Left ventricle myocardium inferior (tissue), 1 donor: ENCODE measurements at regions not wholly inside any gene's neighbourhood (a gene's known extent, or its start where the extent isn't known, plus 50 kb on each side); places are given as distances from the start of the nearest gene placed in this dataset.

ENCODE experiments used
- DNase-seq: peaks from one replicate; pipeline ENCODE4 v3.0.0-alpha.2; 2020
- H3K27ac ChIP-seq: fragments of 200-600 bp; replicated peaks from 2 replicates; pipeline ENCODE4 v1.8.0; 2021
- H3K27me3 ChIP-seq: fragments of 200-600 bp; 2 replicates; pipeline ENCODE4 v1.8.0; 2021; ENCODE audit warnings: low read depth
- H3K36me3 ChIP-seq: fragments of 200-600 bp; 2 replicates; pipeline ENCODE4 v1.8.0; 2021
- H3K4me1 ChIP-seq: fragments of 200-600 bp; 2 replicates; pipeline ENCODE4 v1.8.0; 2021
- H3K4me3 ChIP-seq: fragments of 200-600 bp; 2 replicates; pipeline ENCODE4 v1.8.0; 2021; ENCODE audit warnings: mild to moderate bottlenecking, moderate library complexity
- H3K9me3 ChIP-seq: fragments of 200-600 bp; replicated peaks from 2 replicates; pipeline ENCODE4 v1.8.0; 2021
- CTCF ChIP-seq: fragments of 200-600 bp; IDR thresholded peaks from 2 replicates; pipeline ENCODE4 v1.8.0; 2021; ENCODE audit warnings: antibody characterized with exemption, mild to moderate bottlenecking, borderline replicate concordance
- intact Hi-C: fragments of 100-400 bp; cut with micrococcal nuclease; formaldehyde crosslinking; loops from one replicate; pipeline ENCODE4 v1.11.0; 2022
- donor health status: DM: no; HTN: yes; CAD: no; lungs with severe emphysema.

- Histone ChIP-seq H3K27me3 (no peaks in the 10 kb centered on the region), H3K36me3 (no peaks in the 10 kb centered on the region), H3K4me3 (no peak overlapping the region), H3K4me1 (no peaks in the 10 kb centered on the region), H3K9me3 (peaks cover 13% of the 10 kb centered on the region), H3K27ac (no peak overlapping the region)
- TF ChIP-seq CTCF = no peak
- intact Hi-C loops = no loop called here
- DNase-seq = no peak
Measured at GRCh38 chr5:44697025-44697424, 111.7 kb upstream of the MRPS30 start.

DNA sequence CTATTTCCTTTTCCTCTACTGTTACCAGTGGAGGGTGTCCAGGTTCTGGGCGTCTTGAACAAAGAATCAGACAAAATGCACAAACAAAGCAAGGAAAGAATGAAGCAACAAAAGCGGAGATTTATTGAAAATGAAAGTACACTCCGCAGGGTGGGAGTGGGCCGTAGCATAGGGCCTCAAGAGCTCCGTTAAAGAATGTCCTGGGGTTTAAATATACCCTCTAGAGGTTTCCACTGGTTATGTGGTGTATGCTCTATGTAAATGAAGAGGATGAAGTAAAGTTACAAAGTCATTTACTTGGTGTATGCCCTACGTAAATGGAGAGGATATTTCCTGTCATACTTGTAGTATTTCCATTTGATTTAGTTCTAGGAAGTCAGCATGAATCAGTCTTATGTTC is 113.5 kb upstream of the MRPS30 start:
- H3K27me3 ChIP-seq = no peaks in the 10 kb centered on the region
- no peak overlapping the region for H3K27ac ChIP-seq
- intact Hi-C loops = no loop called here
- H3K4me3 ChIP-seq = no peak overlapping the region
- H3K4me1 ChIP-seq = no peaks in the 10 kb centered on the region
- H3K9me3 ChIP-seq = peaks cover 13% of the 10 kb centered on the region
- no peak for DNase-seq
- H3K36me3 ChIP-seq = no peaks in the 10 kb centered on the region
- no peak for TF ChIP-seq CTCF

DNA sequence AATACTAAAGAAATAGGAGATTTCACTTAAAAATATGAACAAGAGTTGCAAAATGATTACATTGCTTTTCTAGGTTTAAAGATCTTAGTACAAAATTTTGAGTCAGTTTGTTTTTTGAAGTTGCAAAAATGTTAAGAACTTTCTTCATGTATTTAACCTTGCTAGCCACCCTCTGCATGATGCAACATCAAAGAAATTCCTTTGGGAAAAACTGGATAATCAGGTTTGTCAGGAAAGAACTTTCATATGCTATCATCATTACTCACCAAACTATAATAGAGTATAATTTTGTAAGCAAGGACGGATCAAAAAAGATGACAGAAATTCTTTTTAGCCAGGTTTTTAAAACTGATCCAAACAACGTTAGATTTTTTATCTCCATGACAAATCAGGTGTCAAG is 116.9 kb upstream of the MRPS30 start:
- intact Hi-C loops = no loop called here
- no peaks in the 10 kb centered on the region for H3K4me1 ChIP-seq
- H3K4me3 ChIP-seq = no peak overlapping the region
- peaks cover 13% of the 10 kb centered on the region for H3K9me3 ChIP-seq
- H3K27ac ChIP-seq = no peak overlapping the region
- DNase-seq = no peak
- no peak for TF ChIP-seq CTCF
- H3K36me3 ChIP-seq = no peaks in the 10 kb centered on the region
- no peaks in the 10 kb centered on the region for H3K27me3 ChIP-seq

GRCh38 chr5:44681906-44682305 is 126.8 kb upstream of the MRPS30 start:
- intact Hi-C loops = no loop called here
- no peaks in the 10 kb centered on the region for H3K27me3 ChIP-seq
- no peak for DNase-seq
- H3K9me3 ChIP-seq = peaks cover 11% of the 10 kb centered on the region
- H3K4me1 ChIP-seq = no peaks in the 10 kb centered on the region
- no peak overlapping the region for H3K4me3 ChIP-seq
- H3K27ac ChIP-seq = no peak overlapping the region
- TF ChIP-seq CTCF = no peak
- no peaks in the 10 kb centered on the region for H3K36me3 ChIP-seq

DNA sequence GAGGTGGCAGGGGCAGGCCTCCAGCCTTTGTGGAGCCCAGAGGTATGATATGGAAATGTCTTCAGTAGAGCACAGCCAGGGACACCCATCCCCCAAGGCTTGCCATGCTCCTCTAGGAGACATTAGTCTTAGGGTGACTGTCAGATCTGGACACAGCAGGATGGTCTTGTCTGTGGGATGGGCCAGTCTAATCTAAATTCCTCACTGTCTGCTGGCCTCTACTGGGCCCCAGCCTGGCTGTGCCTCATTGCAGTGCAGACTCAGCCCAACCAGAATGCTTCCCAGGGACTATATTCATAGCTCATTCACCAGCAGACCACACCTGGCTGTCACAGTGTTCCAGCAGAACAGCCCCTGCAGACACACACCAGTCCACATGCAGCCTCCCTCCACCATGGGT is 129.5 kb upstream of the MRPS30 start:
- no peak overlapping the region for H3K27ac ChIP-seq
- no peak for DNase-seq
- H3K27me3 ChIP-seq = no peaks in the 10 kb centered on the region
- no peaks in the 10 kb centered on the region for H3K4me1 ChIP-seq
- intact Hi-C loops = no loop called here
- H3K4me3 ChIP-seq = no peak overlapping the region
- H3K9me3 ChIP-seq = peaks cover 11% of the 10 kb centered on the region
- H3K36me3 ChIP-seq = no peaks in the 10 kb centered on the region
- TF ChIP-seq CTCF = no peak

DNA sequence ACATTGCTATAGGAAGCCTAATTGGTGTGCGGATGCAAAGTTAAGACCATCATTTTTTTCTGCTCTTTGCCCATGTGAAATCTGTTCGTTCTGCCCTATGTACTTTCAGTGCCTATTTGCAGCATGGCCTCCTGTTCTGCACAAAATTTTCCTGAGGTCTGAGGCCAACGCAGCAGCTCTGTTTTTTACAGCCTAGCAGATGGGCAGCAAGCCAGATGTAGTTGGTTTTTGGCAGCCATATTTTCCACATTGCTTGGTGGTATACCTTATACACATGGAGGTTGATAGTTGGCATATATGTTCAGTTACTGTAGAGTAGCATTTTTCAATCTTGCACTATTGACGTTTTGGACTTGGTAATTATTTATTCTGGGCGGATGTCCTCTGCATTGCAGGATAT is 133.5 kb upstream of the MRPS30 start:
- H3K27me3 ChIP-seq = no peaks in the 10 kb centered on the region
- DNase-seq = no peak
- no peak for TF ChIP-seq CTCF
- peaks cover 6% of the 10 kb centered on the region for H3K9me3 ChIP-seq
- no peak overlapping the region for H3K27ac ChIP-seq
- intact Hi-C loops = no loop called here
- H3K36me3 ChIP-seq = no peaks in the 10 kb centered on the region
- H3K4me1 ChIP-seq = no peaks in the 10 kb centered on the region
- no peak overlapping the region for H3K4me3 ChIP-seq
